ENCODE measurements at regions not wholly inside any gene's neighbourhood (a gene's known extent, or its start where the extent isn't known, plus 50 kb on each side); places are given as distances from the start of the nearest gene placed in this dataset.

DNA sequence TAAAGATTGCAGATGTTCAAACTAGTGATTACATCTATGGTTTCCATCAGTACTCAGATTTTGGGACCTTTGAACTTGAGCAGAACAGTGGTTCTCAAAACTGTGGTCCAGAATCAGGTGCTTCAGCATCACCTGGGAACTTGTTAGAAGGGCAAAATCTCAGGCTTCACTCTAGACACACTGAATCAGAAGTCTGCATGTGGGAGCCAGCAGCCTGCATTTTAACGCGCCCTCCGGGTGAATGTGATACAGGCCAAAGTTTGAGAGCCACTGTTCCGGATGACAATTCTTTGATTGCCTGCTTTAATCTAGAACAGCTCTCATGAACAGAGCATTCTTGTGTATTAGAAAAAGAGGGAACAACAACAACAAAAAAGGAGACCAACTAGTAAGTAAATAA, 261.7 kb downstream of the GPD2 start:
- no peak for DNase-seq

DNA sequence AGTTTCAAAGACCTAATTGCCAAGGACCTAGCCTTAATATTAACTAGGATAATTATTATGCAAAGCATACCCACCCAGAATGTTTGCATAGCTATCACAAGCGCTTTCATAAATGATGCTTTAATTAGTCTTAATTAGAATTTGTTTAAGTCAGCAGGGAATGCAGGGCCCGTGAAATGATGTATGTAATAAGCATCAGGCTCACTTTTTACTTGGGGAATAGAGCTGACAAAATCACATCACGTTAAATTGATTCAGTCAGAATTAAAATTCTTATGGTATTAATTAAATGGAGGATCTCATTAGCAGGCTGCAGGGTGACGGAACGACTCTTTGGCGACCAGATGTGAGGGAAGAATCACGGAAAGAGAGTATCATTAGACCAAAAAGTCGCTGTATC, 264.5 kb downstream of the GPD2 start:
- DNase-seq = no peak

DNA sequence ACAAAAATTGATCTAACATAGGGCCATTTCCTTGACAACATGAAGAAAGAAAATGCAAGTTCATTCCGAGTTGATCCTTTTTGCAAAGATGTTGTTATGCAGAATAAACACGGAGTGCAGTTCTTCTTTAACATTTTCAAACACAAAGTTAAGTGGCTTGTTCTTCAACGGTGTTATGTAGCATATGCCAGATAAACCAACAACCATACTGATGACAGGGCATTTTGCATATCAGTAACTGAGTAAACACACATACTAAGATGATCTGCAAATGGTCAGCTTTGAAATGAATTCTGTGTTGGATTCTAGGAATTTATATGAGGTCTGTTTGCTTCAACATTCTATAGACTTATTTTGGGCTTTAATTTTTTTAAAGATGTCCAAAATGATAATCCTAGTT, 266.4 kb downstream of the GPD2 start:
- no peak for DNase-seq

DNA sequence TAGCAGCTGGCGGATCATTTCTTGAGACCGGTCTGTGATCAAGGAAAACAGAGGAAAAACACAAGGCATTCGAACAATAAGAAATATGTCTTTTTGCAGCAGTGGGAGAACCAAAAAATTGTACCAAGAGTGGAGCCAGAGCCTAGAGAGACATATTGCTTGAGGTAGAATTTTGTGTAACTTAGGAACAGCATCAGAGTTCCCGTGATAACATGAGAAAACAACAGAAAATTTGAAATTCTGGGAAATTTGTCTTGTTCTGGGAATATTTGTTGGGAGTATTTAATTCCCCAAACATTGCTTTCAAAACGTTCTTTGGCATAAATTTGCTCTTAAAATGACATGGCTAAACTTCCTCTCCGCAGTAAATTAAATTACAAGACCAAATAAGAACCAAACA, 267.5 kb downstream of the GPD2 start:
- DNase-seq = no peak

DNA sequence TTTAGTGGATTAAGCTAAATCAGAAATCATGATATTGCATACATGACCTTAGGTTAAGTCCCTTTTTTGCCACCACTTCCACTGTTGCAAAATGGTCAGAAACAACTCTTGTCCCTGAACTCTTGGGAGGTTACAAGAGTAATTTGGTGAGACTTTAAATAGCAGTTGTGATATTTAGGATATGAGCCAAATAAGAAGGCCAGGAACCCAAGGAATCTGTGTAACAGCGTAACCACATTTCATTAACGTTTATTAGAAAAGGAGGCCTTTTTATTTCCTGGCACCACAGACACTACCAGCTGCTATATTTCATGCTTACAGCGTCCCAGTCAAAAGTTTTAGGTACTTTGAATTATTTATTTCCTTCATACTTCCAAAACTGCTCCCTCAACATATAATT, 268.0 kb downstream of the GPD2 start:
- no peak for DNase-seq

DNA sequence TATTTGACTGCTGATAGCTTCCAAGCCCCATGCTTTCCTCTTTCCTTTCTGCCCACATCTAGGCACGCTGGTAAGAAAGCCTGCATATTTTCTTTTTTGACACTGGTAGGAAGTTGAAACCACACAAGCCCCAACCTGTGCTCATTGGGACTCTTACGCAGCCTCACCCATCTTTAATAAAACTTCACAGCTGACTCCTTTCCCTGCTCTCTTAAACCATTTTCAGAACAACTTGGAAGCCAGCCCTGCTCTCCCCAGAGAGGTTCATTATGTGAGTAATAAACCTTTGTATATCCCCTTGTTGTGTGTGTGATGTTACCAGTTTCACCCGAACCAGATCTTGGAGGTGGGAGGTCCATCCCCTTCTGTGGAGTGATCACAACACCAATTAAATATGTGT, 268.4 kb downstream of the GPD2 start:
- DNase-seq = no peak

DNA sequence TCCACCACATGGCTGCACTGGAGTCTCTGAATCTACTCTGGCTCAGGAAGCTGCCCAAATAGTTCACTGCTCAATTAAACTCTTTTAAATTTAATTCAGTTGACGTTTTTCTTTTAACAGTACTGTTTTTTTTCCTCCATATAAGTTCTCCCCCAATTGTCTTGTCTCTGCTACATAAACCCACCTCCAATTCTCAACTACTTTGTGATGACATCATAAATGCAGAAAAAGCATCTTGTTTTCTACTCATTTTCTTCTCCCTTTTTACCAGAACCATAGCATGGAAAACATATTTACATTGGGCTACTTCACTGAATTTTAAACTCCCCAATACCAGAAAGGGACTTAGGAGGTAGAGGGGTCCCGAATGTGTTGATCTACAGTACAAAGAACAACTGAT, 270.4 kb downstream of the GPD2 start:
- no peak for DNase-seq

DNA sequence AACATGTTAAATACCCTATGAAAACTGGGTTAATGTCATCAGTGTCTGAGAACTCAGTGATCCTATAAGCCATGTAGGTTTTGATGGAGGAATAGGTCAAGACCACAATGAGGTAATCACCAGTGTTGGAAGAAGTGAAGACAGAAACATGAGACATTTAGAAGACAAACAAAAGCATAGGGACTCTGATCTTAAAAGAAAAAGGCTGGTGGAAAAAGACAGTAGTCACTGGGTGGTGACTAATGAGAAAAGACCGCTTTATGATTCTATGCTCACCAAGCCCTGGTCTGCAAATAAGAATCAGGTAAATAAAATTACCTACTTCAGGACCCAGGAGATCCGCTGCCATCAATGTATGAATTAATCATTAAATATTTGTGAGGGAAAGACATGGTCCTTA, 271.9 kb downstream of the GPD2 start:
- DNase-seq = no peak

DNA sequence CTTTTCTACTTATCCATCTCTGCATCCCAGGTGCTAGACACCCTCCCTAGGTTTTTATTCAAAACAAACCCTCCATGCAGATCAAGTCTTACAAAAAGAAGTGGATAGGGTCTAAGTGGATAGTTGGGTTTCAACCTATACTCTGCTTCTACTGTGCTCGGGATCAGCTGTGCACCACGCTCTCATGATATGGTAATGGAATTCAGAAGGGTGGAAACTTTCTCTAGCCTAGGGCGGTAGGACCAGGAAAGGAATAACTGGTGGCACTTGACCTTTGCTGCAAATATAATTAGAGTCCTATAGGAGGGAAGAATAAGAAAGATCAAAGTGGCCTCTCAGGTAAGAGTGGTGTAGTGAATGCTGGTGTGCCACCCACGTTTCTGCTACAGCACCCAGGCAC, 272.9 kb downstream of the GPD2 start:
- DNase-seq = no peak

DNA sequence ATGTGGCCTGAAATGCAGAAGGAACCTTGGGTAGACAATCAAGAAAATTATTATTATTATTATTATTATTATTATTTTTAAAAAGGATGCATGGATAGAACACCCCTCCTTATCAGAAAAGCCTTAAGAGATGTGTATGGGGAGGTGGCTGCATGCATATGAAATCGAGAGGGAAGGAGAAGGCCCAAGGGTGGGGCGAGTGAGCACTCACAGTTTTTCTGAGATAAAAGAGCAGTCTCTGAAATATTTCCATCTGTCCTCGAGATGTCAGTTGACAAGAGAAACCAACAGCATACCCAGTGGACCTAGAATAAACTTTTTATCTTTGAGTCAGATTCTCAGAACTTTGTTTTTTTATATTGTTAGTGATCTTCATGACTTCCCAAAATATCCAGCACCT, 282.9 kb downstream of the GPD2 start:
- DNase-seq = no peak

DNA sequence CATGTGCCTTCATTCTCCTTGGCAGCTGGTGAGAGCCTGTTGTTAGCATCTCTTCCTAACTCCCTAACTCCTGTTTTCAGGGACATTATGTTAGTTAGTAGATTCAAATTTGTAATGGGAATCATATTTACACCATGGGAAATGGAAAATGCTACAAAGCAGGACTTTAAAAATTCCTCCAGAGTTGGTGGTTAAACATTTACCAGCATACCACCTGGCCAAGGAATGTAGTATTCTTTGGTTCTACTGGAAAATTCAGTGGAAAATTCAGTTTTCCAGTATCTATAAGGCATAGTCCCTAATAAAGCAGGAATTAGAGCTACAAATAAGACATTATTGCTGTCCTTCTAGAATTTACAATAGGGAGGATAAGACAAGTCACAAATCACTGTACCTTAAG, 291.7 kb downstream of the GPD2 start:
- no peak for DNase-seq

DNA sequence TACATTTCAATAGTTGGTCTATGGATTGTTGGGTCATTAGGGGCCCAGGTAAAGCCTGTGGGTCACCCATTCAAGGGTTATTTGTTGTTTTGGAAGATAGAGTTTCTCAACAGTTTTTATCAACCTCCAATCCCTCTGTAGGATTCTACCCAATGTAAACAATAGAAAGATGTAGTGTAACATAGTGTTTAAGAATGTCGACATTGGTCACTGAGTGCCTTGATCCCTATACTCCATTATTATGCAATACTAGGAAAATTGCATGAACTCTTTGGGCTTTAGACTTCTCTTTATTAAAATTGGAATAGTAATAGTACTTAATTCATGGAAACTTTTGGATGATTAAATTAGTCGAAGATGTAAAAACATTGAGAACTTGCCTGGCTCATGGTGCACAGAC, 292.1 kb downstream of the GPD2 start:
- no peak for DNase-seq

DNA sequence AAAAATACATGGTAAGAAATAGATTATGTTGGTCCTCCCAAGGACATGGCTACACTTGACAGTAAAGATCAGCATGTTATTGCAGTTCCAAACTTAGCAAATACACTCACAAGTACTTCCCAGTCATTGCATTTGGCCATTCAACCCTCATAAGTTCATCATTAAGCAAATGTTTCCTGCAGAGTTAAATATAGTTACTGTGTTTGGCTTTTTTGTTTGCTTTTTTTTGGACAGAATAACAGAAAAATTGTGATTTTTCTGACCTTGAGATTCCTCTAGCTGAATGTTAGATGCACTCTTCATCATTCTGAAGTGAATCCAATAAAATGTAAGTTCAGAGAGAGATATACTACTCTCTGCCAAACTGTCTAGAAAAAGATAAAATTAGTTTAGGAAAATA, 295.3 kb downstream of the GPD2 start:
- no peak for DNase-seq

DNA sequence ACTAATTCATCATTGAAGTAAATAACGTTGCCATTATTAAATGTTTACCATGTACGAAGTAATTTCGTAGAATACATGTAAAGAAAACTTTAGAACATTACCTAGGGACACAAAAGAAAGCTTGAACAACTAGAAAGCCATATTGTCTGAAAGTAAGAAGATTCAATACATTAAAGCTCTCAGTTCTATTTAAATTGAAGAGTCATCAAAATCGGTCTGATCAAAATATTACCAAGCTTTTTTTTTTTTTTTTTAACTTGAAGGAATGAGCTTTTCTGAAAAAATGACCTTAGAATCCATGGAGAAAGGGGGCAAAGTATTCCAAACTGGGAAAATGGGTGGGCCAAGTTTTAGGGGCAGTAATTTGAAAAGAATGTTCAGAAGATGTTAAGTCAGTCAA, 300.8 kb downstream of the GPD2 start:
- DNase-seq = no peak

DNA sequence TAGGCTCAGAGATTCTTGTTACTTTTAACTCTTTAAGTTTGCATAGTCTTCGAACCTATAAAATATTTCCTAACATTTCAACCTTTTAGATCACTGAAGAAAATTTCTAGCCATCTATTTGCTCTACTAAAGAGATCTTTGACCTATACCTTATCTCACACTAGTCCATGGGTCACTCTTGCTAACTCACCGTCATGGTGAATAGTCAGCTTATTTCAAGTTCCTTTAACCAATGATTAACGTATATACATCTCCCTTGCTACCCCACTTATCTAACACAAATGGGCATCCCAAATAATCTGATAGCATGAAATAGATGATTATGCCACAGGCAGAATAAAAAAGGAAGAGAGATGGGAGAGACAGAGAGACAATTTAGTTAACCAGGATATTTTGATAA, 303.1 kb downstream of the GPD2 start:
- DNase-seq = no peak

DNA sequence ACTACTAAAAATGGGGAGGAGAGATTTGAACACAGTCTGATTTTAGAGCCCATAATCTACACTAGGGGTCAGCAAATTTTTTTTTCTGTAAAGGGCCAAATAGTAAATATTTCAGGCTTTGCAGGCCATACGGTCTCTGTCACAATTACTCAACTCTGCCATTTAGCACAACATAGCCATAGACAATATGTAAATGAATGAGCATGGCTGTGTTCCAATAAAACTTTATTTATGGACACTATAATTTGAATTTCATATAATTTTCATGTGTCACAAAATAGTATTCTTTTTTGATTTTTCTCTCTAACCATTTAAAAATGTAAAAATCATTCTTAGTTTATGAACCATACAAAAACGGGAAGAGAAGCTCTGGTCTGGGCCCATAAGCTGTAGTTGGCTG, 309.4 kb downstream of the GPD2 start:
- no peak for DNase-seq

DNA sequence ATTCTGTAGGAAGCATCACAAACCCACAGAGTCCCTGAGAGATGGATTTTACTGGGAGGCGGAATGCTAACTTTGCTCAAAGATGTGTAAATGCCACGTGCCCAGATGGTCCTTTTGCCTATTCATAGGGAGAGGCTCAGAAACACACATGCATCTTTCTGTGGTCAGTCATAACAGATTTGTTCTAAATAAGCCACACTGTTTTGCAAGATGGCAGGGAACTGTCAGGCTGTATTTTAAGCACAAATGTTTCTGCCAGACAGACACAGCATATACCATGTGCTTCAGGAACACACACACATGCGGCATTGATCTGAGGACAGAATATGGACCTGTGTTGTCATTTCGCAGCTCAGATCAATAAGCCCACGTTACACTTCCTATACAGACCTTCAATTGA, 312.0 kb downstream of the GPD2 start:
- no peak for DNase-seq

DNA sequence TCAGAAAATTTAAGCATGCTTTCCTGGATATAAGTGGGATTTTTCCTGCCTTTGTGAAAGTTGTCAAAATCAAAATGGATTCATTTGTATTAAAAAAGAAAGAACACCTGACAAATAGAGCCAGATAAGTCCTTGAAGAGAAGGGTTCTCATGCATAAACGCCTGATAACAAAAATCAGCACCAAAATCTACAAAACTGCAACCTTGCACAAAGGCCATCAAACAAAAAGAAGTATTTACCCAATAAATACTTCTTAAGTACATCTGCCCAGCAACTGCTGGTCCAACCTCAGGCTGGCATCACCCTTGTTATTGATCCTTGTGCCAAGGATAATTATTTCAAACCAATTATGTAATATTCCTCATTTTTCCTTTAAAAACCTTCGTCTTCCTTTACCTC, 315.9 kb downstream of the GPD2 start:
- no peak for DNase-seq

DNA sequence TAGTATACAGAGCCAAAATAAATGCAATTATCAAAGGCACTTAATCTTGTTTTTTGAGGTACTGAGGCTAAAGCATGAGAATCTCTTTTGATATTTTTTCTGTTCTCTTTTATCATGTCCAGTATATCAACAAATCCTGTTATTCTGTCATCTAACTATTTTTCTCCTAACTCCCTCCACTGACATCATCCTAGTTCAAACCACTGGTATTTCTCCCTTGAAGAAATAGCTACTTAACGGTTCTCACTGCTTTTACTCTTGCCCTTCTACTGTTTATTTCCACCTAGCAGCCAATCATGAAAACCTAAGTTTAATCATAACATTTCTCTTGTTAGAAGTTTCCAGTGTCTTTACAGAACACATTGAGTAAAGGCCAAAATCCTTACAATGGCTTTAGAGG, 317.6 kb downstream of the GPD2 start:
- DNase-seq = no peak

DNA sequence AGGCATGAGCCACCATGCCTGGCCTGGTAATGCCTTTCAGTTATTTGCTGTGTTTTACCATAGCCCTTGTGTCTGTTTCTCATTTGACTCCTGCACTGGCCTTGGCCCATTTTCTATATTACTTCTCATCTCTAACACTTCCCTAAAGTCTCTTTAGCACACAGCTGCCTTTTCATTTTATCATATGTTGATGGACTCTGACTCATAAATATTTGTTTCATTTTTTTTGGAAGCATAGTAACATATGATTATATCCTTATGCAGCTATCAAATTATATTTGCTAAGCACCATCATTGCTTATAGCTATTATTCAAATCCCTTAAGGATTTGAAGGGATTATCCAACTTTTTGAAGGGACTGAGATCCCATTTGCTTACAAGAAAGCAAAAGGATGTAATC, 320.3 kb downstream of the GPD2 start:
- no peak for DNase-seq

DNA sequence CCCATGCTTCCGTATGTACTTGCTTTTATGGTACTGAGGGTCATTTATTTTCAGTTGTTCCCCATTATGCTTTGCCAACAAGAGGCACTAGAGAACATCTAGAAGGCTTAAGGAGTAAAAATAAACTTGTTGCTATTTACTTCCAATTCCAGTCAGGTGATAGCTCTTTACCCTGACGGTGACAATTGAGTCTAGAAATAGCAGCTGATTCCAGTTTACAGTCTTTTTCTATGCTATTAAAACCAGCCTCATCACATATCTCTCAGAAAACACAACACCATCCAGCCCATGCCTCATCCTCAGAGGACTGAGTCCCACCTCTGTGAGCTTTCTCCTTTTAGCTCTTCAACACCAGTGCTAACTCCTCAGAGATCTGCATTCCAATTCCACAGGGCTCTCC, 327.0 kb downstream of the GPD2 start:
- DNase-seq = no peak

DNA sequence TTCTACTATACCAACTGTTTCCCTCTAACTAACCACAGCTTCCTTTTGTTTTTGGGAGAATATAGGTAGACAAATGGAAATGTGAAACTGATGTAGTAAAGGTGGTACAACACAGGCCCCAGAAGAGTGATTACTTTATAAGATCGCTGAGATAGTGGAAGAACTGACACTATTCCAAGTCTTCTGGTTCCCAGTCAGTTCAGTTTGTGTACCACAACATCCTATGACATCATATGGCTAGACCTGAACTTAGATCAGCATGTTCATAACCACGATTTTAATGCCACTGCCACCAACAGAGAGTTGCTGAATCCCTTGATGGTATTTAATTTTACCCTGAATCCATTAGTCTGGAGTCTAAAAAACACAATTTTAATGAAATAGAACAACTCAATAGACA, 328.9 kb downstream of the GPD2 start:
- no peak for DNase-seq

DNA sequence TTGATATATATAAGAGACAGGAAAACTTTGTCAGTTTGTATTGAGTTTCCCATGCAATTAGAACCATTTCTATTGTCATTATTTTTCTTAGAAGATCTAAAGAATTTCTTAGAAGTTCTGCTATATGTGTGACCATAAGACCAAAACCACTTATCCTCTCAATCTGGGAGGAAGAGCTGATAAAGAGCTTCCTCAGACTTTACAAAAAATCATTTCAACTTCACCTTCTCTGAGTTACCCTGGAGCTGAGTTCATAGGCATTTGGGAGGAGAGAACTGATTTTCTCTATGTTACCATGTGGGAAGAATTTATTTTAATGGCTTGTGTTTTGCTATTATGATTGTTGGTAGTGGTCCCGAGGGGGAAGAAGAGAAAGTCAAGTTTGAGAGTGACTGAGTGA, 329.3 kb downstream of the GPD2 start:
- no peak for DNase-seq

DNA sequence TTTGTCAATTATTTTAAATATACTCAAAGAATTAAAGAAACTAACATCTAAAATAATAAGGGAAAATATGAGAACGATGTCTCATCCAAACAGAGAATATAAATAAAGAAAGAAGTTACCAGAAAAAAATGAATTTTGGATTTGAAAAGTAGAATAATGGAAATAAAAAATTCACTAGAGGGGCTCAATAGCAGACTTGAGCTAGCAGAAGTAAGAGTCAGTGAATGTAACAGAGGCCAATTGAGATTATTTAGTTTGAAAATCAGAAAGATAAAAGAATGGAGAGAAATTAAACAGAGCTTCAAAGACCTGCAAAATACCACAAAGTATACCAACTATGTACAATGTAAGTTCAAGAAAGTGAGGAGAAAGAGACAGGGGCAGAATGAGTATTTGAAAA, 333.6 kb downstream of the GPD2 start:
- no peak for DNase-seq

DNA sequence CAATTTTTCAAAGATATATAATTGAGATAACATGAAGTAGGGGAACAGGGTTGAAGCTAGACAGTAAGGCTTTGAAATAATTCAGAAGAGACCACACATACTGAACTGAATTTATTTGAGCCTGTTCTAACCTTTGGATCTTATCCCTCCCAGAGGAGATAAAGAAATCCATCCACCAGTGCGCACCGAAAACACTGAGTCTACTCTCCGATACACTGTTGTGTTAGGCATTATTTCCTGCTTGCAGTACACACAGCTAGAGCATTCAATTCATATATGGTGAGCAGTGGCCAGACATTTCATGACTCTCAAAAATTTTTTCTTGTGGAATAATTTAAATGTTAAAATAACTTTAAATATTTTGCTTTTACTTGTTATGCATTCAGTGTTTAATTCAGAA, 342.7 kb downstream of the GPD2 start:
- no peak for DNase-seq

DNA sequence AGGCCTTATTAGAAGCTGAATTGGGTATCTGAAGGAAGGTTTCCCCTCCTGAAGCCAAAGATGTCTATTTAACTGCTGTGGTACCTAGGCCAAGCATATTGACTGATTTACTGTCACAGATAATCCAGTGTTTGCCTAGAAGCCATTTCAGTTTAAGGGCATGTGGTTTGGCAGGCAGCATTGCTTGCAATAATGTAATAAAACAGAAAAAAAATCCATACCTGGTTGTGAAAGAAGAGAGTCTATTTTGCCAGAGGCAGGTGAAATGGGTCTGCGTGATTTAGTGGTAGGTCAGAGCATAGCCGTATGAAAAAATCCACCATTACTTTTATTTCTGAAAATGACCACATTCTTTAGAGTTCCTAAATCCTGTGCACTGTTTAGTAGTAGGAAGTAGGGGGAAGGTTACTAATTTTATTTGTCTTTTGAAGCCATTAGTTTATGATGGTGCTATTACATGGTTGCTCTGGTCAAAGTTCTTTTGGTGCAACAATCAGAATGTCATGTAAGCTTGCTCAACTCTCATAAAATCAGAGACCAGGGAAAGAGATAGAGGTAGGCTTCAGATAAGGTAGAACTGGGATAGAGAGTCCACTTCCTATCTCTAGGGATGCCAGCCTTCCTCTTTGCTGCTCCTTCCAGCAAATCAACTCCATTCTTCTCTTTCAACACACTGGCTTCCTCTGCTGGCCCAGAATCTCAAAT, 343.4 kb downstream of the GPD2 start:
- no peak for DNase-seq
